Heart left ventricle (tissue), 13 donors: ENCODE measurements at regions not wholly inside any gene's neighbourhood (a gene's known extent, or its start where the extent isn't known, plus 50 kb on each side); places are given as distances from the start of the nearest gene placed in this dataset.

Source experiments
- CTCF ChIP-seq, 12 donors: fragments of 200-600 bp; sonication (generic) in 4 of 12; IDR thresholded peaks; one replicate each; pipeline versions ENCODE4 v1.5.0 to v1.8.0; 2018 to 2022; ENCODE audit warnings: antibody characterized with exemption in 12 of 12, mild to moderate bottlenecking in 5 of 12
- POLR2A ChIP-seq, 2 donors: fragments of 450-650 bp; IDR thresholded peaks; one replicate each; pipeline ENCODE4 v1.6.1; 2017; ENCODE audit warnings: antibody characterized with exemption in 2 of 2, mild to moderate bottlenecking in 2 of 2, moderate library complexity in 2 of 2
- donor health status: ischemic (EF 13 %, LVEDD 7.1; RV severe dilation, severe dysfunction).
- donor health status: DM: no; HTN: yes; CAD: no.
- donor health status: DM: no; HTN: no; CAD: no.
- donor health status: ischemic (EF 25% LVEDD 6.9; RV normal size, moderate dysfunction).
- donor health status: ischemic (EF 25% LVEDD 5.7; RV mildly dilated, moderate dysfunction).
- donor health status: ischemic (EF 35%, LVEDD 5.7; RV mildly dilated, moderate dysfunction).
- donor health status: nonischemic (EF 11% LVEDD 7.7; RV severe dilation, severe dysfunction).
- donor health status: DM: yes; HTN: yes; CAD: no.
- donor health status: PGD.
- donor health status: ischemic (EF 29% LVEDD 5.4; RV normal size, mild dysfunction).
- donor health status: nonischemic (EF 23%, LVEDD 6.1; RV moderate dilation, normal function).

- TF ChIP-seq CTCF (IDR thresholded peaks at IDR 0.05) (no peak), POLR2A (IDR thresholded peaks at IDR 0.05) (no peak)
Observed at GRCh38 chr5:68467794-68468193, 252.2 kb downstream of the PIK3R1 start.
